HCT116 (cell line): ENCODE measurements at regions not wholly inside any gene's neighbourhood (a gene's known extent, or its start where the extent isn't known, plus 50 kb on each side); places are given as distances from the start of the nearest gene placed in this dataset.

Experiments used
- CEBPB ChIP-seq: IDR thresholded peaks from 2 replicates; pipeline ENCODE4 v1.6.1; 2012; ENCODE audit warnings: low read depth
- EZH2 ChIP-seq: fragments of 200-600 bp; sonication (generic); IDR thresholded peaks from 2 replicates; pipeline ENCODE4 v1.6.1; 2017; ENCODE audit warnings: antibody characterized with exemption, mixed run types
- JUND ChIP-seq: IDR thresholded peaks from 2 replicates; pipeline ENCODE4 v1.6.1; 2012
- SIN3A ChIP-seq: IDR thresholded peaks from 2 replicates; pipeline ENCODE4 v1.6.1; 2012; ENCODE audit warnings: low read depth
- TF ChIP-seq, protein P1 (sequence below), 3 experiments: fragments of 200-600 bp in 1 of 3; sonication (generic) in 1 of 3; IDR thresholded peaks in 2 of 3; conservative IDR thresholded peaks in 1 of 3; 2 replicates each; pipeline ENCODE4 v1.5.1; 2012 to 2017; ENCODE audit warnings: low read depth in 2 of 3, low read length in 2 of 3, antibody characterized with exemption in 1 of 3, borderline replicate concordance in 1 of 3, control low read depth in 1 of 3, mild to moderate bottlenecking in 1 of 3, mixed read lengths in 1 of 3, mixed run types in 1 of 3, moderate library complexity in 1 of 3; ENCODE audit not compliant: insufficient read depth in 1 of 3
- TF ChIP-seq, protein P2 (sequence below): IDR thresholded peaks from 2 replicates; pipeline ENCODE4 v1.6.1; 2012
- TF ChIP-seq, protein P3 (sequence below): IDR thresholded peaks from 2 replicates; pipeline ENCODE4 v1.6.1; 2012; ENCODE audit warnings: low read depth

DNA sequence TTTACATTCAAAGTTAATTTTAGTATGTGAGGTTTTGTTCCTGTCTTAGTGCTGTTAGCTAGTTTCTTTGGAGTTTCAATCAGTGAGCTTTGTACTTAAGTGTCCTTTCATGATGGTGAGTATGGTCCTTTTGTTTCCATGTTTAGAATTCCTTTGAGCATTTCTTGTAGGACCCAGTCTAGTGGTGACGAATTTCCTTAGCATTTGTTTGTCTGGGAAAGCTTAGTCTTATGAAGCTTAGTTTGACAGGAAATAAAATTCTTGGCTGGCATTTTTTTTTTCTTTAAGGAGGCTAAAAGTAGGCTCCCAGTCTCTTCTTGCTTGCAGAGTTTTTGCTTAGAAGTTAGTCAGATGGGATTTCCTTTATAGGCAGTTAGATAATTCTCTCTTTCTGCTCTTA lies 209.2 kb upstream of the SEMA3C start:
- TF ChIP-seq, protein P1, sequence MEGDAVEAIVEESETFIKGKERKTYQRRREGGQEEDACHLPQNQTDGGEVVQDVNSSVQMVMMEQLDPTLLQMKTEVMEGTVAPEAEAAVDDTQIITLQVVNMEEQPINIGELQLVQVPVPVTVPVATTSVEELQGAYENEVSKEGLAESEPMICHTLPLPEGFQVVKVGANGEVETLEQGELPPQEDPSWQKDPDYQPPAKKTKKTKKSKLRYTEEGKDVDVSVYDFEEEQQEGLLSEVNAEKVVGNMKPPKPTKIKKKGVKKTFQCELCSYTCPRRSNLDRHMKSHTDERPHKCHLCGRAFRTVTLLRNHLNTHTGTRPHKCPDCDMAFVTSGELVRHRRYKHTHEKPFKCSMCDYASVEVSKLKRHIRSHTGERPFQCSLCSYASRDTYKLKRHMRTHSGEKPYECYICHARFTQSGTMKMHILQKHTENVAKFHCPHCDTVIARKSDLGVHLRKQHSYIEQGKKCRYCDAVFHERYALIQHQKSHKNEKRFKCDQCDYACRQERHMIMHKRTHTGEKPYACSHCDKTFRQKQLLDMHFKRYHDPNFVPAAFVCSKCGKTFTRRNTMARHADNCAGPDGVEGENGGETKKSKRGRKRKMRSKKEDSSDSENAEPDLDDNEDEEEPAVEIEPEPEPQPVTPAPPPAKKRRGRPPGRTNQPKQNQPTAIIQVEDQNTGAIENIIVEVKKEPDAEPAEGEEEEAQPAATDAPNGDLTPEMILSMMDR (IDR thresholded peaks at IDR 0.05 in 2 of 3, conservative IDR thresholded peaks at IDR 0.05 in 1 of 3; ENCODE audit: borderline replicate concordance in 1 of 3, insufficient read depth in 1 of 3, low read depth in 2 of 3, low read length in 2 of 3): no peak
- TF ChIP-seq CEBPB (no peak), JUND (no peak), EZH2 (no peak), SIN3A (no peak)
- TF ChIP-seq, protein P2, sequence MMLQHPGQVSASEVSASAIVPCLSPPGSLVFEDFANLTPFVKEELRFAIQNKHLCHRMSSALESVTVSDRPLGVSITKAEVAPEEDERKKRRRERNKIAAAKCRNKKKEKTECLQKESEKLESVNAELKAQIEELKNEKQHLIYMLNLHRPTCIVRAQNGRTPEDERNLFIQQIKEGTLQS: no peak
- TF ChIP-seq, protein P3, sequence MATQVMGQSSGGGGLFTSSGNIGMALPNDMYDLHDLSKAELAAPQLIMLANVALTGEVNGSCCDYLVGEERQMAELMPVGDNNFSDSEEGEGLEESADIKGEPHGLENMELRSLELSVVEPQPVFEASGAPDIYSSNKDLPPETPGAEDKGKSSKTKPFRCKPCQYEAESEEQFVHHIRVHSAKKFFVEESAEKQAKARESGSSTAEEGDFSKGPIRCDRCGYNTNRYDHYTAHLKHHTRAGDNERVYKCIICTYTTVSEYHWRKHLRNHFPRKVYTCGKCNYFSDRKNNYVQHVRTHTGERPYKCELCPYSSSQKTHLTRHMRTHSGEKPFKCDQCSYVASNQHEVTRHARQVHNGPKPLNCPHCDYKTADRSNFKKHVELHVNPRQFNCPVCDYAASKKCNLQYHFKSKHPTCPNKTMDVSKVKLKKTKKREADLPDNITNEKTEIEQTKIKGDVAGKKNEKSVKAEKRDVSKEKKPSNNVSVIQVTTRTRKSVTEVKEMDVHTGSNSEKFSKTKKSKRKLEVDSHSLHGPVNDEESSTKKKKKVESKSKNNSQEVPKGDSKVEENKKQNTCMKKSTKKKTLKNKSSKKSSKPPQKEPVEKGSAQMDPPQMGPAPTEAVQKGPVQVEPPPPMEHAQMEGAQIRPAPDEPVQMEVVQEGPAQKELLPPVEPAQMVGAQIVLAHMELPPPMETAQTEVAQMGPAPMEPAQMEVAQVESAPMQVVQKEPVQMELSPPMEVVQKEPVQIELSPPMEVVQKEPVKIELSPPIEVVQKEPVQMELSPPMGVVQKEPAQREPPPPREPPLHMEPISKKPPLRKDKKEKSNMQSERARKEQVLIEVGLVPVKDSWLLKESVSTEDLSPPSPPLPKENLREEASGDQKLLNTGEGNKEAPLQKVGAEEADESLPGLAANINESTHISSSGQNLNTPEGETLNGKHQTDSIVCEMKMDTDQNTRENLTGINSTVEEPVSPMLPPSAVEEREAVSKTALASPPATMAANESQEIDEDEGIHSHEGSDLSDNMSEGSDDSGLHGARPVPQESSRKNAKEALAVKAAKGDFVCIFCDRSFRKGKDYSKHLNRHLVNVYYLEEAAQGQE: no peak
